ENCODE measurements at regions not wholly inside any gene's neighbourhood (a gene's known extent, or its start where the extent isn't known, plus 50 kb on each side); places are given as distances from the start of the nearest gene placed in this dataset.

- H3K27me3 ChIP-seq (ENCODE audit: control insufficient read depth, insufficient read depth, low read length) = no peaks in the 10 kb centered on the region
- DNase-seq (ENCODE audit: low read depth) = no peak
- H3K4me3 ChIP-seq (ENCODE audit: low read depth, low read length) = no peak overlapping the region
- H3K36me3 ChIP-seq (ENCODE audit: control insufficient read depth, insufficient read depth, low read length) = no peaks in the 10 kb centered on the region
- TF ChIP-seq CTCF (IDR thresholded peaks at IDR 0.05; ENCODE audit: insufficient read depth, low read length, poor library complexity, severe bottlenecking) = no peak
These were observed 322.6 kb upstream of the ZNF32 start for GRCh38 chr10:43971306-43971705.

GRCh38 chr10:43970717-43971116, 322.0 kb upstream of the ZNF32 start:
- H3K36me3 ChIP-seq (ENCODE audit: control insufficient read depth, insufficient read depth, low read length) = no peaks in the 10 kb centered on the region
- H3K27me3 ChIP-seq (ENCODE audit: control insufficient read depth, insufficient read depth, low read length) = no peaks in the 10 kb centered on the region
- TF ChIP-seq CTCF (IDR thresholded peaks at IDR 0.05; ENCODE audit: insufficient read depth, low read length, poor library complexity, severe bottlenecking) = no peak
- no peak overlapping the region for H3K4me3 ChIP-seq (ENCODE audit: low read depth, low read length)
- DNase-seq (ENCODE audit: low read depth) = no peak

- no peak for DNase-seq (ENCODE audit: low read depth)
- TF ChIP-seq CTCF (IDR thresholded peaks at IDR 0.05; ENCODE audit: insufficient read depth, low read length, poor library complexity, severe bottlenecking) = no peak
- Histone ChIP-seq H3K36me3 (ENCODE audit: control insufficient read depth, insufficient read depth, low read length) (no peaks in the 10 kb centered on the region), H3K27me3 (ENCODE audit: control insufficient read depth, insufficient read depth, low read length) (no peaks in the 10 kb centered on the region), H3K4me3 (ENCODE audit: low read depth, low read length) (no peak overlapping the region)
These were observed 321.5 kb upstream of the ZNF32 start for GRCh38 chr10:43970018-43970698.

- no peak for TF ChIP-seq CTCF (IDR thresholded peaks at IDR 0.05; ENCODE audit: insufficient read depth, low read length, poor library complexity, severe bottlenecking)
- no peaks in the 10 kb centered on the region for H3K27me3 ChIP-seq (ENCODE audit: control insufficient read depth, insufficient read depth, low read length)
- DNase-seq (ENCODE audit: low read depth) = no peak
These were observed 320.8 kb upstream of the ZNF32 start for GRCh38 chr10:43969506-43969905.

GRCh38 chr10:43968961-43969360, 320.3 kb upstream of the ZNF32 start:
- H3K36me3 ChIP-seq (ENCODE audit: control insufficient read depth, insufficient read depth, low read length) = no peaks in the 10 kb centered on the region
- no peak overlapping the region for H3K4me3 ChIP-seq (ENCODE audit: low read depth, low read length)
- DNase-seq (ENCODE audit: low read depth) = no peak
- TF ChIP-seq CTCF (IDR thresholded peaks at IDR 0.05; ENCODE audit: insufficient read depth, low read length, poor library complexity, severe bottlenecking) = no peak
- no peaks in the 10 kb centered on the region for H3K27me3 ChIP-seq (ENCODE audit: control insufficient read depth, insufficient read depth, low read length)

More at GRCh38 chr10:43969506-43969905, 320.8 kb upstream of the ZNF32 start:
- Histone ChIP-seq H3K36me3 (ENCODE audit: control insufficient read depth, insufficient read depth, low read length) (no peaks in the 10 kb centered on the region), H3K4me3 (ENCODE audit: low read depth, low read length) (no peak overlapping the region)

GRCh38 chr10:43968076-43968475, 319.4 kb upstream of the ZNF32 start:
- no peak for TF ChIP-seq CTCF (IDR thresholded peaks at IDR 0.05; ENCODE audit: insufficient read depth, low read length, poor library complexity, severe bottlenecking)

More at GRCh38 chr10:43968076-43968475, 319.4 kb upstream of the ZNF32 start:
- Histone ChIP-seq H3K36me3 (ENCODE audit: control insufficient read depth, insufficient read depth, low read length) (no peaks in the 10 kb centered on the region), H3K4me3 (ENCODE audit: low read depth, low read length) (no peak overlapping the region), H3K27me3 (ENCODE audit: control insufficient read depth, insufficient read depth, low read length) (no peaks in the 10 kb centered on the region)
- DNase-seq (ENCODE audit: low read depth) = no peak

Measured in kidney epithelial cell (primary cell).